ENCODE measurements at regions not wholly inside any gene's neighbourhood (a gene's known extent, or its start where the extent isn't known, plus 50 kb on each side); places are given as distances from the start of the nearest gene placed in this dataset.
"Not testable (repeated sequence)": the region's sequence is repeated elsewhere in the genome, so short reads cannot be mapped to it uniquely, and the experiment has no call there.

- peaks cover 0 to 12% of the 10 kb centered on the region in 2 donors for H3K27me3 ChIP-seq (ENCODE audit: control insufficient read depth in 2 of 2, insufficient read depth in 1 of 2, low read length in 1 of 2)
- no peak for DNase-seq (ENCODE audit: low read depth in 6 of 9, low spot score in 9 of 9)
Measured at GRCh38 chr14:103233328-103233727, 100.7 kb upstream of the EIF5 start.

GRCh38 chr14:103234826-103235225 lies 99.2 kb upstream of the EIF5 start:
- not testable (repeated sequence) for H3K36me3 ChIP-seq (ENCODE audit: control insufficient read depth in 2 of 2, insufficient read depth in 2 of 2, low read length in 1 of 2); H3K4me3 ChIP-seq (ENCODE audit: low read length in 2 of 2); H3K9me3 ChIP-seq (ENCODE audit: control insufficient read depth in 2 of 2, insufficient read depth in 1 of 2, low read length in 1 of 2); DNase-seq (ENCODE audit: low read depth in 6 of 9, low spot score in 9 of 9); H3K4me1 ChIP-seq (ENCODE audit: control insufficient read depth in 2 of 2, insufficient read depth in 2 of 2, low read length in 2 of 2); H3K27ac ChIP-seq (ENCODE audit: low read depth in 1 of 2, low read length in 1 of 2)
- 34% methylated on average over 9 of the region's 9 CpGs for WGBS
- H3K27me3 ChIP-seq (ENCODE audit: control insufficient read depth in 2 of 2, insufficient read depth in 1 of 2, low read length in 1 of 2) = peaks cover 0 to 12% of the 10 kb centered on the region in 2 donors

More at GRCh38 chr14:103233328-103233727, 100.7 kb upstream of the EIF5 start:
- no peaks in the 10 kb centered on the region for H3K9me3 ChIP-seq (ENCODE audit: control insufficient read depth in 2 of 2, insufficient read depth in 1 of 2, low read length in 1 of 2)
- H3K36me3 ChIP-seq (ENCODE audit: control insufficient read depth in 2 of 2, insufficient read depth in 2 of 2, low read length in 1 of 2) = no peaks in the 10 kb centered on the region
- WGBS = 96% methylated on average over 3 of the region's 3 CpGs
- H3K4me1 ChIP-seq (ENCODE audit: control insufficient read depth in 2 of 2, insufficient read depth in 2 of 2, low read length in 2 of 2) = no peaks in the 10 kb centered on the region
- H3K4me3 ChIP-seq (ENCODE audit: low read length in 2 of 2) = no peak overlapping the region
- H3K27ac ChIP-seq (ENCODE audit: low read depth in 1 of 2, low read length in 1 of 2) = no peak overlapping the region

- peaks cover 1 to 12% of the 10 kb centered on the region in 2 donors for H3K9me3 ChIP-seq (ENCODE audit: control insufficient read depth in 2 of 2, insufficient read depth in 1 of 2, low read length in 1 of 2)
- peaks cover 0 to 12% of the 10 kb centered on the region in 2 donors for H3K27me3 ChIP-seq (ENCODE audit: control insufficient read depth in 2 of 2, insufficient read depth in 1 of 2, low read length in 1 of 2)
- H3K4me3 ChIP-seq (ENCODE audit: low read length in 2 of 2); H3K4me1 ChIP-seq (ENCODE audit: control insufficient read depth in 2 of 2, insufficient read depth in 2 of 2, low read length in 2 of 2); H3K36me3 ChIP-seq (ENCODE audit: control insufficient read depth in 2 of 2, insufficient read depth in 2 of 2, low read length in 1 of 2); H3K27ac ChIP-seq (ENCODE audit: low read depth in 1 of 2, low read length in 1 of 2); DNase-seq (ENCODE audit: low read depth in 6 of 9, low spot score in 9 of 9): not testable (repeated sequence)
- WGBS = 62% methylated on average over 5 of the region's 5 CpGs
Measured at GRCh38 chr14:103235506-103235905, 98.5 kb upstream of the EIF5 start.

- H3K27me3 ChIP-seq (ENCODE audit: control insufficient read depth in 2 of 2, insufficient read depth in 1 of 2, low read length in 1 of 2) = peaks cover 0 to 9% of the 10 kb centered on the region in 2 donors
- WGBS = 94% methylated on average over 6 of the region's 6 CpGs
Measured at GRCh38 chr14:103239751-103240150, 94.3 kb upstream of the EIF5 start.

GRCh38 chr14:103241531-103241930 lies 92.5 kb upstream of the EIF5 start:
- Histone ChIP-seq H3K4me3 (ENCODE audit: low read length in 2 of 2) (no peak overlapping the region), H3K27ac (ENCODE audit: low read depth in 1 of 2, low read length in 1 of 2) (no peak overlapping the region), H3K9me3 (ENCODE audit: control insufficient read depth in 2 of 2, insufficient read depth in 1 of 2, low read length in 1 of 2) (peaks cover 1 to 15% of the 10 kb centered on the region in 2 donors), H3K36me3 (ENCODE audit: control insufficient read depth in 2 of 2, insufficient read depth in 2 of 2, low read length in 1 of 2) (no peaks in the 10 kb centered on the region), H3K27me3 (ENCODE audit: control insufficient read depth in 2 of 2, insufficient read depth in 1 of 2, low read length in 1 of 2) (no peaks in the 10 kb centered on the region), H3K4me1 (ENCODE audit: control insufficient read depth in 2 of 2, insufficient read depth in 2 of 2, low read length in 2 of 2) (no peaks in the 10 kb centered on the region)
- no peak for DNase-seq (ENCODE audit: low read depth in 6 of 9, low spot score in 9 of 9)
- 96% methylated on average over 8 of the region's 8 CpGs for WGBS

More at GRCh38 chr14:103239751-103240150, 94.3 kb upstream of the EIF5 start:
- Histone ChIP-seq H3K4me1 (ENCODE audit: control insufficient read depth in 2 of 2, insufficient read depth in 2 of 2, low read length in 2 of 2) (no peaks in the 10 kb centered on the region), H3K27ac (ENCODE audit: low read depth in 1 of 2, low read length in 1 of 2) (no peak overlapping the region), H3K4me3 (ENCODE audit: low read length in 2 of 2) (no peak overlapping the region), H3K36me3 (ENCODE audit: control insufficient read depth in 2 of 2, insufficient read depth in 2 of 2, low read length in 1 of 2) (no peaks in the 10 kb centered on the region), H3K9me3 (ENCODE audit: control insufficient read depth in 2 of 2, insufficient read depth in 1 of 2, low read length in 1 of 2) (peaks cover 1 to 15% of the 10 kb centered on the region in 2 donors)
- DNase-seq (ENCODE audit: low read depth in 6 of 9, low spot score in 9 of 9) = no peak

- H3K4me1 ChIP-seq (ENCODE audit: control insufficient read depth in 2 of 2, insufficient read depth in 2 of 2, low read length in 2 of 2) = no peaks in the 10 kb centered on the region
- WGBS = 97% methylated on average over 7 of the region's 7 CpGs
- no peak overlapping the region for H3K4me3 ChIP-seq (ENCODE audit: low read length in 2 of 2)
- no peaks in the 10 kb centered on the region for H3K36me3 ChIP-seq (ENCODE audit: control insufficient read depth in 2 of 2, insufficient read depth in 2 of 2, low read length in 1 of 2)
- no peaks in the 10 kb centered on the region for H3K27me3 ChIP-seq (ENCODE audit: control insufficient read depth in 2 of 2, insufficient read depth in 1 of 2, low read length in 1 of 2)
- H3K9me3 ChIP-seq (ENCODE audit: control insufficient read depth in 2 of 2, insufficient read depth in 1 of 2, low read length in 1 of 2) = peaks cover 1 to 15% of the 10 kb centered on the region in 2 donors
- no peak for DNase-seq (ENCODE audit: low read depth in 6 of 9, low spot score in 9 of 9)
- no peak overlapping the region for H3K27ac ChIP-seq (ENCODE audit: low read depth in 1 of 2, low read length in 1 of 2)
Measured at GRCh38 chr14:103243764-103244737, 90.0 kb upstream of the EIF5 start.

- H3K4me1 ChIP-seq (ENCODE audit: control insufficient read depth in 2 of 2, insufficient read depth in 2 of 2, low read length in 2 of 2); H3K9me3 ChIP-seq (ENCODE audit: control insufficient read depth in 2 of 2, insufficient read depth in 1 of 2, low read length in 1 of 2); H3K36me3 ChIP-seq (ENCODE audit: control insufficient read depth in 2 of 2, insufficient read depth in 2 of 2, low read length in 1 of 2); H3K27me3 ChIP-seq (ENCODE audit: control insufficient read depth in 2 of 2, insufficient read depth in 1 of 2, low read length in 1 of 2); H3K4me3 ChIP-seq (ENCODE audit: low read length in 2 of 2); H3K27ac ChIP-seq (ENCODE audit: low read depth in 1 of 2, low read length in 1 of 2); DNase-seq (ENCODE audit: low read depth in 6 of 9, low spot score in 9 of 9): not testable (repeated sequence)
- WGBS = 84% methylated on average over 3 of the region's 3 CpGs
Measured at GRCh38 chr14:103245624-103246031, 88.4 kb upstream of the EIF5 start.

GRCh38 chr14:103246070-103246469 lies 88.0 kb upstream of the EIF5 start:
- WGBS = 48% methylated on average over 2 of the region's 2 CpGs
- H3K36me3 ChIP-seq (ENCODE audit: control insufficient read depth in 2 of 2, insufficient read depth in 2 of 2, low read length in 1 of 2) = no peaks in the 10 kb centered on the region
- no peak overlapping the region for H3K27ac ChIP-seq (ENCODE audit: low read depth in 1 of 2, low read length in 1 of 2)

GRCh38 chr14:103247169-103247606 lies 86.8 kb upstream of the EIF5 start:
- Histone ChIP-seq H3K4me3 (ENCODE audit: low read length in 2 of 2) (no peak overlapping the region), H3K27ac (ENCODE audit: low read depth in 1 of 2, low read length in 1 of 2) (no peak overlapping the region), H3K4me1 (ENCODE audit: control insufficient read depth in 2 of 2, insufficient read depth in 2 of 2, low read length in 2 of 2) (no peaks in the 10 kb centered on the region), H3K9me3 (ENCODE audit: control insufficient read depth in 2 of 2, insufficient read depth in 1 of 2, low read length in 1 of 2) (no peaks in the 10 kb centered on the region), H3K36me3 (ENCODE audit: control insufficient read depth in 2 of 2, insufficient read depth in 2 of 2, low read length in 1 of 2) (no peaks in the 10 kb centered on the region), H3K27me3 (ENCODE audit: control insufficient read depth in 2 of 2, insufficient read depth in 1 of 2, low read length in 1 of 2) (peaks cover 0 to 4% of the 10 kb centered on the region in 2 donors)
- no peak for DNase-seq (ENCODE audit: low read depth in 6 of 9, low spot score in 9 of 9)
- 93% methylated on average over 7 of the region's 7 CpGs for WGBS

More at GRCh38 chr14:103246070-103246469, 88.0 kb upstream of the EIF5 start:
- no peaks in the 10 kb centered on the region for H3K4me1 ChIP-seq (ENCODE audit: control insufficient read depth in 2 of 2, insufficient read depth in 2 of 2, low read length in 2 of 2)
- H3K9me3 ChIP-seq (ENCODE audit: control insufficient read depth in 2 of 2, insufficient read depth in 1 of 2, low read length in 1 of 2) = no peaks in the 10 kb centered on the region
- no peak overlapping the region for H3K4me3 ChIP-seq (ENCODE audit: low read length in 2 of 2)
- peaks cover 0 to under 1% of the 10 kb centered on the region in 2 donors for H3K27me3 ChIP-seq (ENCODE audit: control insufficient read depth in 2 of 2, insufficient read depth in 1 of 2, low read length in 1 of 2)
- no peak for DNase-seq (ENCODE audit: low read depth in 6 of 9, low spot score in 9 of 9)
